ENCODE measurements at regions not wholly inside any gene's neighbourhood (a gene's known extent, or its start where the extent isn't known, plus 50 kb on each side); places are given as distances from the start of the nearest gene placed in this dataset.
"Not testable (repeated sequence)": the region's sequence is repeated elsewhere in the genome, so short reads cannot be mapped to it uniquely, and the experiment has no call there.

DNA sequence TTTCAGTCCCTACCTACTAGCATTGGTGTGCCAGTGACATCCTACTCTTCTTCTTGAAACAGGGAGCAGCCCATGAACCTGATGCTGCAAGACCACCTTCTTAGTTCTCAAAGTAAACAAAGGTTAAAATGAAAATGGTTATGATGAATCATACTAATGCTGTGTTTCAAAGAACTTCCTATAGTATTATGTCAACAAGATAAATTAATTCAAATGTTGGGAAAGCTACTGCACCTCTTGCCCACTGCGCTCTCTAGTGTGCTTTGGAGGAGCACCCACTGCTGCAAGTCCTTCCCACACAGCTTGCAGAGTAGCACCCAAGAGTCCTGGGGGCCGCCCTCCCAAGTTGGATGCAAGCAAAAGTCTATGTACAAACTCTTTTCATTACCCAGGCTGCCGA, 81.1 kb downstream of the CD200R1L start:
- H3K27ac ChIP-seq (ENCODE audit: low read depth, low read length) = no peak overlapping the region
- H3K4me3 ChIP-seq (ENCODE audit: low read depth, low read length) = no peak overlapping the region
- no peaks in the 10 kb centered on the region for H3K79me2 ChIP-seq (ENCODE audit: control insufficient read depth, insufficient read depth, low read length, unreplicated experiment)
- no peaks in the 10 kb centered on the region for H3K27me3 ChIP-seq (ENCODE audit: insufficient read depth, low read length)
- peaks cover 19% of the 10 kb centered on the region for H3K4me1 ChIP-seq (ENCODE audit: control insufficient read depth, insufficient read depth, low read length, unreplicated experiment)
- no peak overlapping the region for H2AFZ ChIP-seq (ENCODE audit: low read length, unreplicated experiment)
- H3K36me3 ChIP-seq (ENCODE audit: insufficient read depth, low read length) = no peaks in the 10 kb centered on the region

DNA sequence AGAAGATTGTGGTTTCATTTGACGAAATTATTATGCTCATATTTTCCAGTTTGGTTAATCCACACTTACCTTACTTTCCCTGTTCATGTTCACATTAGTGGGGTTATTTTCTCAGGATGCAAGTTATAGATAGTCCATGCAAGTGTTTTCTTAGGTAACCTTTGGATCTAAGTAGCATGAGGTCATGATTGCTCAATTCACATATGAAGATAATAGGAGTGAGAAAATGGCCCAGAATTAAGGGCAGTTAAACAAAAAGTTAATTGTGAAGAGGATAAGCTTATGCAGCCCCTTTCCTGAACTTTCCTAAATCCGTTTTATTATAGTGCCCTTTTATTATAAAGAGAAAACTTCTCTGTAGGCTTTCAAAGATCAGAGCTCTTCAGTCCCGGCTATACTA, 83.4 kb downstream of the CD200R1L start:
- H3K27ac ChIP-seq (ENCODE audit: low read depth, low read length) = no peak overlapping the region
- H3K27me3 ChIP-seq (ENCODE audit: insufficient read depth, low read length) = no peaks in the 10 kb centered on the region
- H3K79me2 ChIP-seq (ENCODE audit: control insufficient read depth, insufficient read depth, low read length, unreplicated experiment) = no peaks in the 10 kb centered on the region
- H2AFZ ChIP-seq (ENCODE audit: low read length, unreplicated experiment) = no peak overlapping the region
- no peak overlapping the region for H3K4me3 ChIP-seq (ENCODE audit: low read depth, low read length)
- H3K4me1 ChIP-seq (ENCODE audit: control insufficient read depth, insufficient read depth, low read length, unreplicated experiment) = peaks cover 9% of the 10 kb centered on the region
- H3K36me3 ChIP-seq (ENCODE audit: insufficient read depth, low read length) = no peaks in the 10 kb centered on the region

DNA sequence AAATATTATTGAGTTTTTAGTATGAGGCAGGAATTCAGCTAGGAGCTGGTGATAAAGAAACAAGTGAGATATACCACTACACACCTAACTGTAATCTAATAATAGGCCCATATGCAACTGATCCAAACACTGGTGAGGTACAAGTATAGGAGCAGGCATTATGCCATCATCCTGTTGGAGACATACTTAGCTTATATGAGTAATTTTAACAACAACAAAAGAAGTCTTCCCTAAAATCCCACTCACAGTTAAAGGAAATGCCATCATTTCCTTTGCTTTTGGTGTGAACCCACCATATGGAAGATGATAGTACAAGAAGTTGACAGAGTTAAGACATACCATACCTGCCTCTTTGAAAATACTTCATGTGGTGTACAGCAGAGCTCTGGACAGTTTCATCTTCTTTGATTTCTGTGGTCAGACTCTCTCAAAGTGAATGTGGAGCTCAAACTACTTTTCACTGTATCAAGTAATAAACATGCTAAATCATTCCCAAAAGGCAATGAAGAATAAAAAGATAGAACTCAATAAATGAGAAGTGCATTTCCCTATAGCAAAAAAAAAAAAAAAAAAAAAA, 85.5 kb downstream of the CD200R1L start:
- peaks cover 9% of the 10 kb centered on the region for H3K4me1 ChIP-seq (ENCODE audit: control insufficient read depth, insufficient read depth, low read length, unreplicated experiment)
- no peaks in the 10 kb centered on the region for H3K36me3 ChIP-seq (ENCODE audit: insufficient read depth, low read length)
- no peak overlapping the region for H3K4me3 ChIP-seq (ENCODE audit: low read depth, low read length)
- no peaks in the 10 kb centered on the region for H3K27me3 ChIP-seq (ENCODE audit: insufficient read depth, low read length)
- H2AFZ ChIP-seq (ENCODE audit: low read length, unreplicated experiment) = no peak overlapping the region
- no peaks in the 10 kb centered on the region for H3K79me2 ChIP-seq (ENCODE audit: control insufficient read depth, insufficient read depth, low read length, unreplicated experiment)
- no peak overlapping the region for H3K27ac ChIP-seq (ENCODE audit: low read depth, low read length)

DNA sequence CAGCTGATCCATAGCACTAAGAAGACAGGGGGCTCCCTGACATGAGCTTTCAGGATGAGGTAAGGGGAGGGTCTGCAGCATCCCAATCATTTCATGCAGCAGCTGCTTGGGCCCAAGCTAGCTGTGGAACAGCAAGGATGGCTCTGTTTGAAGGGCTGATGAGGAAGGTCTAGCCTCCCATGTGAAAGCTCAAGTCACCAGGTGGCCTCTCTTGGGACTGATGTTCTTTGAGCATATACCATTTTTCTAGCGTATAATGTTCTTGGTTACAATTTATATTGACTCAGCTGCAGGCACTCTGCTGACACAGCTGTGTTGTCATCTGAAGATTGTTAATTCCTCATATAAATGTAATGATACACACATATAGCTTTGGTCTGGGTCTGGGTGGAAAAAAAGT, 87.0 kb downstream of the CD200R1L start:
- H3K4me1 ChIP-seq (ENCODE audit: control insufficient read depth, insufficient read depth, low read length, unreplicated experiment) = peaks cover 9% of the 10 kb centered on the region
- no peak overlapping the region for H3K4me3 ChIP-seq (ENCODE audit: low read depth, low read length)
- H3K79me2 ChIP-seq (ENCODE audit: control insufficient read depth, insufficient read depth, low read length, unreplicated experiment) = no peaks in the 10 kb centered on the region
- no peaks in the 10 kb centered on the region for H3K27me3 ChIP-seq (ENCODE audit: insufficient read depth, low read length)
- no peak overlapping the region for H3K27ac ChIP-seq (ENCODE audit: low read depth, low read length)
- H2AFZ ChIP-seq (ENCODE audit: low read length, unreplicated experiment) = no peak overlapping the region
- no peaks in the 10 kb centered on the region for H3K36me3 ChIP-seq (ENCODE audit: insufficient read depth, low read length)

DNA sequence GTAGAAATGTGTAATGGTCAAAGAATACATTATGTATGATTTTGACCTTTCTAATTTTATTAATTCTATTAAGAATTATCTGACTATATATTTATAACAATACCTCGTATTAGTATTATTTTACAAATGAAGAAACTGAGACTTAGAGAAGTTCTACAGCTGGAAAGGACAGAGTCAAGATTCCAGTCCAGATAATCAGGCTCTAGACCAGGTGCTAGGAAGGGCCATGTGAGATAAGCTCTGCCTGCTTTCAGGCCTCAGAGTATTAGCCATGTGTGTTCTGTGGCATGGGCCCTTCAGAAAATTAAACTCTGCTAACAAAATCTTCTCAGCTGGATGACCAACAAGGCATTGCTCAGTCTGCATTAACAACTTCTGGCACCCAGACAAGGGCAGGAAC, 87.5 kb downstream of the CD200R1L start:
- H3K36me3 ChIP-seq (ENCODE audit: insufficient read depth, low read length) = no peaks in the 10 kb centered on the region
- no peaks in the 10 kb centered on the region for H3K27me3 ChIP-seq (ENCODE audit: insufficient read depth, low read length)
- no peak overlapping the region for H3K27ac ChIP-seq (ENCODE audit: low read depth, low read length)
- no peak overlapping the region for H2AFZ ChIP-seq (ENCODE audit: low read length, unreplicated experiment)
- H3K79me2 ChIP-seq (ENCODE audit: control insufficient read depth, insufficient read depth, low read length, unreplicated experiment) = no peaks in the 10 kb centered on the region
- no peak overlapping the region for H3K4me3 ChIP-seq (ENCODE audit: low read depth, low read length)
- H3K4me1 ChIP-seq (ENCODE audit: control insufficient read depth, insufficient read depth, low read length, unreplicated experiment) = peaks cover 9% of the 10 kb centered on the region

DNA sequence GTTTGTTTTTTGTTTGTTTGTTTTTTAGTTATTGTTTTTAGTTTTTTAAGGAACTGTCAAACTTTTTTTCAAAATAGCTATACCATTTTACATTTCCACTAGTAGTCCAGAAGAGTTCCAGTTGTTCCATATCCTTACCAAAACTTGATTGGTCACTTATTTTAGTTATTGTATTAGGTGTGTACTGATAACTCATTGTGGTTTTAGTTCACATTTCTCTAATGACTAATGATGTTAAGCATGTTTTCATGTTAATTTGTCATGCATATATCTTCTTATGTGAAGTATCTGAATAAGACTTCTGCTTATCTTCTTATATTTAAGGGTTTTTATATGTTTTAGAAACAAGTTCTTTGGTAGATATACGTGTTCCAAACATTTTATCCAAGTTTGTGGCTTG, 89.5 kb downstream of the CD200R1L start:
- no peak overlapping the region for H3K4me3 ChIP-seq (ENCODE audit: low read depth, low read length)
- no peak overlapping the region for H3K27ac ChIP-seq (ENCODE audit: low read depth, low read length)
- no peak overlapping the region for H2AFZ ChIP-seq (ENCODE audit: low read length, unreplicated experiment)
- no peaks in the 10 kb centered on the region for H3K36me3 ChIP-seq (ENCODE audit: insufficient read depth, low read length)
- H3K4me1 ChIP-seq (ENCODE audit: control insufficient read depth, insufficient read depth, low read length, unreplicated experiment) = peaks cover 9% of the 10 kb centered on the region
- no peaks in the 10 kb centered on the region for H3K79me2 ChIP-seq (ENCODE audit: control insufficient read depth, insufficient read depth, low read length, unreplicated experiment)
- H3K27me3 ChIP-seq (ENCODE audit: insufficient read depth, low read length) = no peaks in the 10 kb centered on the region

DNA sequence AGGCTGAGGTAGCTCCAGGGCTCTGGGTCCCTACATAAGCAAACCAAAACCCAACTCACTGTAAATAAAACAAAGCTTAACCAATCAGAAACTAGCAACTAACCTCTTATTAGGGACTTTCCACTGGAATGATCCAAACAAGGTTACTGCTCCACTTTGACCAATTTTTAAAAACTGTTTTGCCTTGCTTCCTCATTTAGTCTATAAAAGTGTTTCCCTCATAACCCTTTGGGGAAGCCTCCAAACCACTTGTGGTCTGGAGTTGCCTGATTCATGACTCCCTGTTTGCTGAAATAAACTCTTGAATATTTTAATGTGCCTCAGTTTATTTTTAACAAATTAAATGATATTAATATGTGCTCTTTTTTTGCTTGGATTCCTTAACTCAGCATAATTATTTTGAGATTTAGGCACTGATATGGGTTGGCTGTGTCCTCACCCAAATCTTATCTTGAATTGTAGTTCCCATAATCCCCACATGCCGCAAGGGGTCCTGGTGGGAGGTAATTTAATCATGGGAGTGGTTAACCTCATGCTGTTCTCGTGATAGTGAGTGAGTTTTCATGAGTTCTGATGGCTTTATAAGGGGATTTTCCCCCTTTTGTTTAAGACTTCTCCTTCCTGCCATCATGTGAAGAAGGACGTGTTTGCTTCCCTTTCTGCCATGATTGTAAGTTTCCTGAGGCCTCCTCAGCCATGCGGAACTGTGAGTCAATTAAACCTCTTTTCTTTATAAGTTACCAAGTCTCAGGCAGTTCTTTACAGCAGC, 90.6 kb downstream of the CD200R1L start:
- Histone ChIP-seq H3K79me2 (ENCODE audit: control insufficient read depth, insufficient read depth, low read length, unreplicated experiment) (no peaks in the 10 kb centered on the region), H2AFZ (ENCODE audit: low read length, unreplicated experiment) (no peak overlapping the region), H3K4me3 (ENCODE audit: low read depth, low read length) (no peak overlapping the region), H3K4me1 (ENCODE audit: control insufficient read depth, insufficient read depth, low read length, unreplicated experiment) (peaks cover 6% of the 10 kb centered on the region), H3K27me3 (ENCODE audit: insufficient read depth, low read length) (no peaks in the 10 kb centered on the region), H3K27ac (ENCODE audit: low read depth, low read length) (no peak overlapping the region), H3K36me3 (ENCODE audit: insufficient read depth, low read length) (no peaks in the 10 kb centered on the region)

DNA sequence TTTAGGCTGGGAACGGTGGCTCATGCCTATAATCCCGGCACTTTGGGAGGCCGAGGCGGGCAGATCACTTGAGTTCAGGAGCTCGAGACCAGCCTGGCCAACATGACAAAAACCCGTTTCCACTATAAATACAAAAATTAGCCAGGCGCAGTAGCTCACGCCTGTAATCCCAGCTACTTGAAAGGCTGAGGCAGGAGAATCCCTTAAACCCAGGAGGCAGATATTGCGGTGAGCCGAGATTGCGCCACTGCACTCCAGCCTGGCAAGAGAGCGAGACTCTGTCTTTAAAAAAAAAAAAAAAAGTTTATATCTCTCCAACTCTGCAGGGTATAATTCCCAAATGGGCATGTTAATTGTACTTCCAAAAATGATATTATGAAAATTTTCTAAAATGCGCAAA, 91.6 kb downstream of the CD200R1L start:
- H3K4me1 ChIP-seq (ENCODE audit: control insufficient read depth, insufficient read depth, low read length, unreplicated experiment); H2AFZ ChIP-seq (ENCODE audit: low read length, unreplicated experiment); H3K79me2 ChIP-seq (ENCODE audit: control insufficient read depth, insufficient read depth, low read length, unreplicated experiment); H3K27me3 ChIP-seq (ENCODE audit: insufficient read depth, low read length); H3K36me3 ChIP-seq (ENCODE audit: insufficient read depth, low read length); H3K27ac ChIP-seq (ENCODE audit: low read depth, low read length); H3K4me3 ChIP-seq (ENCODE audit: low read depth, low read length): not testable (repeated sequence)

DNA sequence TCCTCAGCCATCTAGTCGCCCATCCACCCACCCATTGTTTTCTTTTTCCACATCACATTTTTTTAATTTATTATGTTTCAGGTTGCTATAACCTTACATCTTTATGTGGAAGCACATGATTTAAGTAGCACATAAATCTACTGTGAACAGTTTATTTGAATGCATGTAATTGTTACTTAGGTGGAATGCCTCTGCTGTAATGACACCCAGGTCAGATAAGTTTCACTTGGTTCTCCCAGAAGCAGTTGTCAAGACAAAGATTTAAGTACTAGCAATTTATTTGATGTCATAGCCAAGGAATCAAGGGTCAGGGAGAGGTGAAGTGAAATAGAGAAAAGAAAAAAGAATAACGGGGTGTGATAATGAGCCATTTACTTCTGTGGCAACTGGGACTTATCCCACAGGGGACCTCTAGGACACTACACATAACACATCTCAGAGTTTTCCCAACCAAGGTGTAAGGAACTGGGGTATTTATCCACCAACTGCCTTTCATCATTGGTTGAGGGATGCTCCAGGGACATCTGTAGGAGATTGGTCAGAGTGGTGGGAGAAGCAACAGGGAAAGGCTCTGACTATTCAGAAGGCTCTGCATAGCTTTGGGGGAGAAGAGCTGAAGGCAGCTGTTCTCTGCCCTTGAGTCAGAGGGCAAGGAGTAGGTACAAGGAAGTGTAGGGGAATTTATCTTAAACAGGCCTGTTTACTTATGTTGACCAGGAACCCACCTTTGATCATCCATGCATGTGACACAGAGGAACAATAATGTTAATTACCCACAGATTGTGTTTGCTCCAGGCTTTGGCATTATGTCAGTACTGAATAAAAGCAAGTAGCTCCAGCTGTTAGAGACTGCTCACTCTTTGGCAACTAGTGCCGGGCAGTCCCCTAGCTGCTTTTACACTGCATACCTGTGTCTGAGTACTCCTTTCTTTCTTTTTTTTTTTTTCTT, 94.8 kb downstream of the CD200R1L start:
- H3K79me2 ChIP-seq (ENCODE audit: control insufficient read depth, insufficient read depth, low read length, unreplicated experiment) = no peaks in the 10 kb centered on the region
- no peak overlapping the region for H3K4me3 ChIP-seq (ENCODE audit: low read depth, low read length)
- H3K4me1 ChIP-seq (ENCODE audit: control insufficient read depth, insufficient read depth, low read length, unreplicated experiment) = peaks cover 12% of the 10 kb centered on the region
- no peak overlapping the region for H2AFZ ChIP-seq (ENCODE audit: low read length, unreplicated experiment)
- no peaks in the 10 kb centered on the region for H3K36me3 ChIP-seq (ENCODE audit: insufficient read depth, low read length)
- no peak overlapping the region for H3K27ac ChIP-seq (ENCODE audit: low read depth, low read length)
- no peaks in the 10 kb centered on the region for H3K27me3 ChIP-seq (ENCODE audit: insufficient read depth, low read length)

DNA sequence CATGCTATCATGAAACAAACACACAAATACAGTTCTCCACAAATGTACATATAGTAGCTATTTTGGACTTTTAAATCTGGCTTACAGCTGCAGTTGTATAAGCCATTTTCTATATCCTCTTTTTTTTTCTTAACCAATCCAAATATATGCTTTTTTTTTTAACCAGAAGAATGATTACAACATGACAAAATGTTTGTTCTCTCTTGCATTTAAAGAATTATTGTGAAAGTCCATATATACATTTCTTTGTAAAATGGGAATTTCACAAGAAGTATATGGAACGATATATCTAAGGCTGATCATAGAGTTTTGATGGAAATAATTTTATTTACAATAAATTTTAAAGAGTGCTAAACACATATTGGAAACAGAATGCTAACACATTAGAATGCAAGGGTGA, 95.6 kb downstream of the CD200R1L start:
- Histone ChIP-seq H3K4me1 (ENCODE audit: control insufficient read depth, insufficient read depth, low read length, unreplicated experiment) (peaks cover 19% of the 10 kb centered on the region), H3K27ac (ENCODE audit: low read depth, low read length) (no peak overlapping the region), H3K4me3 (ENCODE audit: low read depth, low read length) (no peak overlapping the region), H3K79me2 (ENCODE audit: control insufficient read depth, insufficient read depth, low read length, unreplicated experiment) (no peaks in the 10 kb centered on the region), H3K36me3 (ENCODE audit: insufficient read depth, low read length) (no peaks in the 10 kb centered on the region), H3K27me3 (ENCODE audit: insufficient read depth, low read length) (no peaks in the 10 kb centered on the region), H2AFZ (ENCODE audit: low read length, unreplicated experiment) (no peak overlapping the region)

All from ACC112 (cell line).